PC-3 (cell line): ENCODE measurements at regions not wholly inside any gene's neighbourhood (a gene's known extent, or its start where the extent isn't known, plus 50 kb on each side); places are given as distances from the start of the nearest gene placed in this dataset.

Experiments
- ATAC-seq: fragments of 200-7000 bp; cut with Tn5 transposase; 2 replicates; pipeline ENCODE4 v1.9.1; 2020; ENCODE audit warnings: mild to moderate bottlenecking, moderate library complexity
- BruUV-seq: library from RNA; stranded (reverse); fragments of 400-500 nt; replicated peaks from 2 replicates; lab custom pipeline; 2021; lab: Mats Ljungman, UMichigan
- CTCF ChIA-PET: fragments of 300-600 bp; sonication (Branson Sonifier 250); formaldehyde crosslinking; loops from one replicate; lab custom pipeline; 2022; ENCODE audit warnings: antibody characterized with exemption; lab: Charles Lee
- POLR2A ChIA-PET: fragments of 300-600 bp; sonication (Branson Sonifier 250); formaldehyde crosslinking; loops from one replicate; lab custom pipeline; 2022; ENCODE audit warnings: antibody characterized with exemption; ENCODE audit not compliant: unreplicated experiment; lab: Charles Lee
- DNase-seq: peaks from one replicate; pipeline ENCODE4 v3.0.0-alpha.2; 2015
- H2AFZ ChIP-seq: fragments of 300-600 bp; sonication (generic); 2 replicates; pipeline ENCODE4 v1.6.0; 2016; ENCODE audit warnings: antibody characterized with exemption, low read length
- H3F3A ChIP-seq: fragments of 300-600 bp; sonication (generic); one replicate; pipeline ENCODE4 v1.6.0; 2017; ENCODE audit warnings: antibody characterized with exemption, low read length, control low read depth, mild to moderate bottlenecking; ENCODE audit not compliant: unreplicated experiment
- H3K27ac ChIP-seq: fragments of 300-600 bp; sonication (generic); 2 replicates; pipeline ENCODE4 v1.5.1; 2016; ENCODE audit warnings: mild to moderate bottlenecking, low read length
- H3K27me3 ChIP-seq: fragments of 300-600 bp; sonication (generic); 2 replicates; pipeline ENCODE4 v1.6.1; 2016; ENCODE audit warnings: low read length, mixed read lengths
- H3K36me3 ChIP-seq: fragments of 300-600 bp; sonication (generic); 2 replicates; pipeline ENCODE4 v1.6.1; 2016; ENCODE audit warnings: low read depth, mixed run types, low read length, mixed read lengths
- H3K4me1 ChIP-seq: fragments of 300-600 bp; sonication (generic); 2 replicates; pipeline ENCODE4 v1.5.1; 2016; ENCODE audit warnings: low read length; ENCODE audit not compliant: insufficient read depth
- H3K4me2 ChIP-seq: fragments of 300-600 bp; sonication (generic); 2 replicates; pipeline ENCODE4 v1.6.0; 2016; ENCODE audit warnings: low read length
- H3K4me3 ChIP-seq: fragments of 300-600 bp; sonication (generic); 2 replicates; pipeline ENCODE4 v1.5.1; 2016; ENCODE audit warnings: mild to moderate bottlenecking, low read length, mixed read lengths
- H3K79me2 ChIP-seq: fragments of 300-600 bp; sonication (generic); 2 replicates; pipeline ENCODE4 v1.6.1; 2017; ENCODE audit warnings: low read length, mixed read lengths
- H3K9ac ChIP-seq: fragments of 300-600 bp; sonication (generic); 2 replicates; pipeline ENCODE4 v1.6.0; 2016; ENCODE audit warnings: mild to moderate bottlenecking, low read length
- H3K9me2 ChIP-seq: fragments of 300-600 bp; sonication (generic); replicated peaks from 2 replicates; pipeline ENCODE4 v1.6.1; 2016; ENCODE audit warnings: mixed run types, low read length, mixed read lengths
- H3K9me3 ChIP-seq: fragments of 300-600 bp; sonication (generic); 2 replicates; pipeline ENCODE4 v1.6.1; 2016; ENCODE audit warnings: low read length, mixed read lengths
- H4K20me1 ChIP-seq: fragments of 300-600 bp; sonication (generic); 2 replicates; pipeline ENCODE4 v1.6.1; 2016; ENCODE audit warnings: low read length, mixed read lengths
- CTCF ChIP-seq: fragments of 300-600 bp; sonication (generic); conservative IDR thresholded peaks from 2 replicates; pipeline ENCODE4 v1.5.1; 2017; ENCODE audit warnings: antibody characterized with exemption, low read depth, mild to moderate bottlenecking, low read length
- EZH2 ChIP-seq: fragments of 300-600 bp; sonication (generic); IDR thresholded peaks from one replicate; pipeline ENCODE4 v1.6.1; 2017; ENCODE audit warnings: antibody characterized with exemption, mild to moderate bottlenecking, low read length; ENCODE audit not compliant: unreplicated experiment
- EZH2phosphoT487 ChIP-seq: fragments of 300-600 bp; sonication (generic); IDR thresholded peaks from 2 replicates; pipeline ENCODE4 v1.6.1; 2018; ENCODE audit warnings: mild to moderate bottlenecking, antibody characterized with exemption, low read length, borderline replicate concordance
- intact Hi-C: fragments of 100-400 bp; cut with micrococcal nuclease; formaldehyde crosslinking; loops from 2 replicates; pipeline ENCODE4 v1.9.0; 2023

GRCh38 chr5:82865625-82866024, 211.6 kb downstream of the TMEM167A start:
- Histone ChIP-seq H3K4me2 (no peak overlapping the region), H3K4me3 (no peak overlapping the region), H4K20me1 (no peaks in the 10 kb centered on the region), H3K27ac (no peak overlapping the region), H3K27me3 (no peaks in the 10 kb centered on the region), H3K9ac (no peak overlapping the region), H3K4me1 (no peaks in the 10 kb centered on the region), H3K79me2 (no peaks in the 10 kb centered on the region), H2AFZ (no peak overlapping the region), H3K36me3 (no peaks in the 10 kb centered on the region), H3K9me3 (no peaks in the 10 kb centered on the region), H3F3A (no peaks in the 10 kb centered on the region), H3K9me2 (no peaks in the 10 kb centered on the region)
- no peak for DNase-seq
- ChIA-PET POLR2A (no interaction called here), CTCF (no interaction called here)
- ATAC-seq, result no peak
- BruUV-seq, result no TSS peak
- intact Hi-C loops, result no loop called here
- TF ChIP-seq EZH2 (no peak), EZH2phosphoT487 (no peak), CTCF (no peak)

- no peak for ATAC-seq
- H3K4me2 ChIP-seq, result no peak overlapping the region
- H2AFZ ChIP-seq, result no peak overlapping the region
- intact Hi-C loops, result no loop called here
- POLR2A ChIA-PET, result no interaction called here
- H3K79me2 ChIP-seq, result no peaks in the 10 kb centered on the region
- no peaks in the 10 kb centered on the region for H3K4me1 ChIP-seq
- no TSS peak for BruUV-seq
- H3F3A ChIP-seq, result no peaks in the 10 kb centered on the region
- no peaks in the 10 kb centered on the region for H3K36me3 ChIP-seq
- H3K27ac ChIP-seq, result no peak overlapping the region
- no peak for DNase-seq
- TF ChIP-seq EZH2phosphoT487, result no peak
- no peak for TF ChIP-seq EZH2
- TF ChIP-seq CTCF, result no peak
- H3K27me3 ChIP-seq, result no peaks in the 10 kb centered on the region
- no peak overlapping the region for H3K4me3 ChIP-seq
- no peaks in the 10 kb centered on the region for H4K20me1 ChIP-seq
- CTCF ChIA-PET, result no interaction called here
- H3K9ac ChIP-seq, result no peak overlapping the region
- no peaks in the 10 kb centered on the region for H3K9me3 ChIP-seq
- no peaks in the 10 kb centered on the region for H3K9me2 ChIP-seq
Measured at GRCh38 chr5:82863266-82863665, 213.9 kb downstream of the TMEM167A start.

DNA sequence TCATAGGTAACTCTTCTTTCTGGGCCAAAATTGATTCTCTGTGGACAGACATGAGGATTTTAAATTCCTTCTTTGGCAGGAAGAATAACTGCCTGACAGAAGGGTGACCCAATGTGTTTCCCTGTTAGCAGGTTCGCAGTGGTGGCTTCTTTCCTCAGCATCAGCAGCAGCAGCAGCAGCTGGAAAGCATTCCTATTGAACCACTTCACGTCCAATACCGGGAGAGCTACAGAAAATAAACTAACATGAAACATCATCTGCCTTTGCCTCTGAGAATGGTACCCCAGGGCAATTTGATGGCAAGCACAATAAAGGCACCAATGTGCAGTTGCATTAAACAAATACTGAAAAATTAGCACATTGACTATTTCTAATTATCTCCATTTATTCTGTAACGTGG, 214.5 kb downstream of the TMEM167A start:
- CTCF ChIA-PET, result no interaction called here
- POLR2A ChIA-PET, result no interaction called here
- Histone ChIP-seq H3K4me2 (no peak overlapping the region), H3K27me3 (no peaks in the 10 kb centered on the region), H3K9ac (no peak overlapping the region), H2AFZ (no peak overlapping the region), H3F3A (no peaks in the 10 kb centered on the region), H3K9me2 (no peaks in the 10 kb centered on the region), H3K79me2 (no peaks in the 10 kb centered on the region), H3K36me3 (no peaks in the 10 kb centered on the region), H4K20me1 (no peaks in the 10 kb centered on the region), H3K4me1 (no peaks in the 10 kb centered on the region), H3K27ac (no peak overlapping the region), H3K4me3 (no peak overlapping the region), H3K9me3 (no peaks in the 10 kb centered on the region)
- no TSS peak for BruUV-seq
- DNase-seq (no peak), ATAC-seq (no peak)
- TF ChIP-seq EZH2 (no peak), CTCF (no peak), EZH2phosphoT487 (no peak)
- intact Hi-C loops, result no loop called here
